ENCODE measurements at regions not wholly inside any gene's neighbourhood (a gene's known extent, or its start where the extent isn't known, plus 50 kb on each side); places are given as distances from the start of the nearest gene placed in this dataset.

- CTCF ChIA-PET, result no interaction called here
- Mint-ChIP-seq H3K4me3 (no peak overlapping the region), H3K27ac (no peak overlapping the region), H3K4me1 (peaks cover 0 to 4% (median 0%) of the 10 kb centered on the region in 7 donors), H3K27me3 (peaks cover 0 to 11% (median 6%) of the 10 kb centered on the region in 5 donors), H3K36me3 (no peaks in the 10 kb centered on the region), H3K9me3 (no peaks in the 10 kb centered on the region)
- no peak overlapping the region for H3K27ac ChIP-seq (ENCODE audit: low read depth, low read length)
- H3K9me3 ChIP-seq (ENCODE audit: control insufficient read depth in 2 of 3, low read length in 3 of 3), result no peaks in the 10 kb centered on the region
- intact Hi-C loops (cut with micrococcal nuclease), result no loop called here
- H3K4me1 ChIP-seq (ENCODE audit: control insufficient read depth in 2 of 2, insufficient read depth in 2 of 2, low read length in 2 of 2), result no peaks in the 10 kb centered on the region
- ATAC-seq (no peak), DNase-seq (no peak)
- no peaks in the 10 kb centered on the region for H3K36me3 ChIP-seq (ENCODE audit: control insufficient read depth in 2 of 3, insufficient read depth in 3 of 3, low read length in 3 of 3)
- H3K4me3 ChIP-seq (ENCODE audit: low read length), result no peak overlapping the region
- H3K27me3 ChIP-seq (ENCODE audit: control insufficient read depth in 2 of 2, insufficient read depth in 2 of 2, low read length in 2 of 2), result no peaks in the 10 kb centered on the region
- POLR2A ChIA-PET, result no interaction called here
Observed at GRCh38 chr13:106402866-106403265, 132.6 kb downstream of the EFNB2 start.

GRCh38 chr13:106401081-106401480 lies 134.4 kb downstream of the EFNB2 start:
- ChIA-PET POLR2A (no interaction called here), CTCF (no interaction called here)
- Mint-ChIP-seq H3K27ac (no peak overlapping the region), H3K9me3 (peaks cover 0 to 3% (median 0%) of the 10 kb centered on the region in 11 donors), H3K4me3 (no peak overlapping the region), H3K4me1 (no peaks in the 10 kb centered on the region), H3K27me3 (peaks cover 0 to 18% (median 16%) of the 10 kb centered on the region in 5 donors), H3K36me3 (no peaks in the 10 kb centered on the region)
- no peaks in the 10 kb centered on the region for H3K4me1 ChIP-seq (ENCODE audit: control insufficient read depth in 2 of 2, insufficient read depth in 2 of 2, low read length in 2 of 2)
- no peaks in the 10 kb centered on the region for H3K27me3 ChIP-seq (ENCODE audit: control insufficient read depth in 2 of 2, insufficient read depth in 2 of 2, low read length in 2 of 2)
- H3K4me3 ChIP-seq (ENCODE audit: low read length), result no peak overlapping the region
- ATAC-seq (no peak), DNase-seq (no peak)
- H3K36me3 ChIP-seq (ENCODE audit: control insufficient read depth in 2 of 3, insufficient read depth in 3 of 3, low read length in 3 of 3), result no peaks in the 10 kb centered on the region
- H3K9me3 ChIP-seq (ENCODE audit: control insufficient read depth in 2 of 3, low read length in 3 of 3), result no peaks in the 10 kb centered on the region
- no peak overlapping the region for H3K27ac ChIP-seq (ENCODE audit: low read depth, low read length)
- intact Hi-C loops (cut with micrococcal nuclease), result no loop called here

- H3K4me1 ChIP-seq (ENCODE audit: control insufficient read depth in 2 of 2, insufficient read depth in 2 of 2, low read length in 2 of 2), result no peaks in the 10 kb centered on the region
- CTCF ChIA-PET, result no interaction called here
- no peak overlapping the region for H3K4me3 ChIP-seq (ENCODE audit: low read length)
- DNase-seq (no peak), ATAC-seq (no peak)
- H3K27ac ChIP-seq (ENCODE audit: low read depth, low read length), result no peak overlapping the region
- Mint-ChIP-seq H3K4me3 (no peak overlapping the region), H3K4me1 (no peaks in the 10 kb centered on the region), H3K27me3 (peaks cover 0 to 18% (median 11%) of the 10 kb centered on the region in 5 donors), H3K36me3 (no peaks in the 10 kb centered on the region), H3K9me3 (peaks cover 0 to 3% (median 0%) of the 10 kb centered on the region in 11 donors), H3K27ac (no peak overlapping the region)
- intact Hi-C loops (cut with micrococcal nuclease), result no loop called here
- POLR2A ChIA-PET, result no interaction called here
- no peaks in the 10 kb centered on the region for H3K27me3 ChIP-seq (ENCODE audit: control insufficient read depth in 2 of 2, insufficient read depth in 2 of 2, low read length in 2 of 2)
- no peaks in the 10 kb centered on the region for H3K9me3 ChIP-seq (ENCODE audit: control insufficient read depth in 2 of 3, low read length in 3 of 3)
- no peaks in the 10 kb centered on the region for H3K36me3 ChIP-seq (ENCODE audit: control insufficient read depth in 2 of 3, insufficient read depth in 3 of 3, low read length in 3 of 3)
Observed at GRCh38 chr13:106400289-106400688, 135.2 kb downstream of the EFNB2 start.

- Mint-ChIP-seq H3K27ac (no peak overlapping the region), H3K4me1 (no peaks in the 10 kb centered on the region), H3K27me3 (peaks cover 0 to 19% (median 11%) of the 10 kb centered on the region in 5 donors), H3K36me3 (peaks cover 0 to 3% (median 0%) of the 10 kb centered on the region in 5 donors), H3K4me3 (no peak overlapping the region), H3K9me3 (peaks cover 0 to 3% (median 0%) of the 10 kb centered on the region in 11 donors)
- POLR2A ChIA-PET, result no interaction called here
- H3K9me3 ChIP-seq (ENCODE audit: control insufficient read depth in 2 of 3, low read length in 3 of 3), result no peaks in the 10 kb centered on the region
- ATAC-seq, result no peak
- H3K4me1 ChIP-seq (ENCODE audit: control insufficient read depth in 2 of 2, insufficient read depth in 2 of 2, low read length in 2 of 2), result no peaks in the 10 kb centered on the region
- no peaks in the 10 kb centered on the region for H3K36me3 ChIP-seq (ENCODE audit: control insufficient read depth in 2 of 3, insufficient read depth in 3 of 3, low read length in 3 of 3)
- no peak for DNase-seq
- intact Hi-C loops (cut with micrococcal nuclease), result no loop called here
- no peak overlapping the region for H3K27ac ChIP-seq (ENCODE audit: low read depth, low read length)
- no peak overlapping the region for H3K4me3 ChIP-seq (ENCODE audit: low read length)
- no peaks in the 10 kb centered on the region for H3K27me3 ChIP-seq (ENCODE audit: control insufficient read depth in 2 of 2, insufficient read depth in 2 of 2, low read length in 2 of 2)
- CTCF ChIA-PET, result no interaction called here
Observed at GRCh38 chr13:106398289-106398688, 137.2 kb downstream of the EFNB2 start.

GRCh38 chr13:106393776-106394175 lies 141.7 kb downstream of the EFNB2 start:
- CTCF ChIA-PET, result no interaction called here
- Mint-ChIP-seq H3K9me3 (peaks cover 0 to 3% (median 0%) of the 10 kb centered on the region in 11 donors), H3K27ac (no peak overlapping the region), H3K4me1 (no peaks in the 10 kb centered on the region), H3K27me3 (peaks cover 0 to 21% (median 11%) of the 10 kb centered on the region in 5 donors), H3K4me3 (no peak overlapping the region), H3K36me3 (peaks cover 0 to 3% (median 0%) of the 10 kb centered on the region in 5 donors)
- H3K27ac ChIP-seq (ENCODE audit: low read depth, low read length), result no peak overlapping the region
- H3K9me3 ChIP-seq (ENCODE audit: control insufficient read depth in 2 of 3, low read length in 3 of 3), result no peaks in the 10 kb centered on the region
- no peaks in the 10 kb centered on the region for H3K36me3 ChIP-seq (ENCODE audit: control insufficient read depth in 2 of 3, insufficient read depth in 3 of 3, low read length in 3 of 3)
- no peaks in the 10 kb centered on the region for H3K4me1 ChIP-seq (ENCODE audit: control insufficient read depth in 2 of 2, insufficient read depth in 2 of 2, low read length in 2 of 2)
- no peak for ATAC-seq
- no peak overlapping the region for H3K4me3 ChIP-seq (ENCODE audit: low read length)
- POLR2A ChIA-PET, result no interaction called here
- H3K27me3 ChIP-seq (ENCODE audit: control insufficient read depth in 2 of 2, insufficient read depth in 2 of 2, low read length in 2 of 2), result no peaks in the 10 kb centered on the region
- intact Hi-C loops (cut with micrococcal nuclease), result no loop called here
- DNase-seq, result no peak

GRCh38 chr13:106391681-106392080 lies 143.8 kb downstream of the EFNB2 start:
- no peaks in the 10 kb centered on the region for H3K4me1 ChIP-seq (ENCODE audit: control insufficient read depth in 2 of 2, insufficient read depth in 2 of 2, low read length in 2 of 2)
- CTCF ChIA-PET, result no interaction called here

GRCh38 chr13:106391271-106391670 lies 144.2 kb downstream of the EFNB2 start:
- H3K27ac ChIP-seq (ENCODE audit: low read depth, low read length), result no peak overlapping the region
- peaks cover 0 to 23% (median 0%) of the 10 kb centered on the region in 5 donors for H3K27me3 Mint-ChIP-seq
- POLR2A ChIA-PET, result no interaction called here

More at GRCh38 chr13:106391681-106392080, 143.8 kb downstream of the EFNB2 start:
- no peaks in the 10 kb centered on the region for H3K4me1 Mint-ChIP-seq
- Histone ChIP-seq H3K9me3 (ENCODE audit: control insufficient read depth in 2 of 3, low read length in 3 of 3) (no peaks in the 10 kb centered on the region), H3K27ac (ENCODE audit: low read depth, low read length) (no peak overlapping the region), H3K36me3 (ENCODE audit: control insufficient read depth in 2 of 3, insufficient read depth in 3 of 3, low read length in 3 of 3) (no peaks in the 10 kb centered on the region), H3K4me3 (ENCODE audit: low read length) (no peak overlapping the region), H3K27me3 (ENCODE audit: control insufficient read depth in 2 of 2, insufficient read depth in 2 of 2, low read length in 2 of 2) (no peaks in the 10 kb centered on the region)
- POLR2A ChIA-PET, result no interaction called here
- intact Hi-C loops (cut with micrococcal nuclease), result no loop called here
- H3K27me3 Mint-ChIP-seq, result peaks cover 0 to 23% (median 4%) of the 10 kb centered on the region in 5 donors
- ATAC-seq (no peak), DNase-seq (no peak)
- peaks cover 0 to 3% (median 0%) of the 10 kb centered on the region in 5 donors for H3K36me3 Mint-ChIP-seq
- H3K4me3 Mint-ChIP-seq, result no peak overlapping the region
- peaks cover 0 to 3% (median 0%) of the 10 kb centered on the region in 11 donors for H3K9me3 Mint-ChIP-seq
- no peak overlapping the region for H3K27ac Mint-ChIP-seq

More at GRCh38 chr13:106391271-106391670, 144.2 kb downstream of the EFNB2 start:
- no peak overlapping the region for H3K4me3 Mint-ChIP-seq
- H3K9me3 ChIP-seq (ENCODE audit: control insufficient read depth in 2 of 3, low read length in 3 of 3), result no peaks in the 10 kb centered on the region
- intact Hi-C loops (cut with micrococcal nuclease), result no loop called here
- DNase-seq (no peak), ATAC-seq (no peak)
- peaks cover 0 to 3% (median 0%) of the 10 kb centered on the region in 5 donors for H3K36me3 Mint-ChIP-seq
- H3K27me3 ChIP-seq (ENCODE audit: control insufficient read depth in 2 of 2, insufficient read depth in 2 of 2, low read length in 2 of 2), result no peaks in the 10 kb centered on the region
- no peak overlapping the region for H3K4me3 ChIP-seq (ENCODE audit: low read length)
- no peaks in the 10 kb centered on the region for H3K4me1 ChIP-seq (ENCODE audit: control insufficient read depth in 2 of 2, insufficient read depth in 2 of 2, low read length in 2 of 2)
- CTCF ChIA-PET, result no interaction called here
- no peaks in the 10 kb centered on the region for H3K4me1 Mint-ChIP-seq
- peaks cover 0 to 3% (median 0%) of the 10 kb centered on the region in 11 donors for H3K9me3 Mint-ChIP-seq
- no peak overlapping the region for H3K27ac Mint-ChIP-seq
- H3K36me3 ChIP-seq (ENCODE audit: control insufficient read depth in 2 of 3, insufficient read depth in 3 of 3, low read length in 3 of 3), result no peaks in the 10 kb centered on the region
